ENCODE measurements at regions not wholly inside any gene's neighbourhood (a gene's known extent, or its start where the extent isn't known, plus 50 kb on each side); places are given as distances from the start of the nearest gene placed in this dataset.

- TF ChIP-seq EP300 (IDR thresholded peaks at IDR 0.05) (no peak), CTCF (IDR thresholded peaks at IDR 0.05) (no peak), POLR2A (IDR thresholded peaks at IDR 0.05) (no peak)
Measured at GRCh38 chr7:25312968-25313367, 84.7 kb upstream of the NPVF start.
